ENCODE measurements at regions not wholly inside any gene's neighbourhood (a gene's known extent, or its start where the extent isn't known, plus 50 kb on each side); places are given as distances from the start of the nearest gene placed in this dataset.

DNA sequence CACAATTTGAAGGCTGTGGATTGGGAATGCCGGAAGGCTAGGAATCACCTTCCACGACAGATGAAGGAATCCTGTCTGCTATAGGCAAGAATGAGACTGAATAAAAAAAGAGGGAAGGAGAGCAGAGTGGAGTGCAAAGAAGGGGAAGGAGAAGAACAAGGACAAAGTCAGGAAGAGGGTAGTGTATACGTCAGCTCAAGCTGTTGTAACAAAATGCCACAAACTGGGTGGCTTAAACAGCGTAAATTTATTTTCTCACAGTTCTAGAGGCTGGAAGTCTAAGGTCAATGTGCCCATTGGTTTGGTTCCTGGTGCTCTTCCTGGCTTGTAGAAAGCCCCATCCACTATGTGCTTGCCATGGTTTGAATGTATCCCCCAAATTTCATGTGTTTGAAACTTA lies 104.5 kb downstream of the TTLL2 start:
- H3K4me1 ChIP-seq (ENCODE audit: insufficient read depth, low read length) = no peaks in the 10 kb centered on the region
- ChIA-PET CTCF (ENCODE audit: partially characterized antibody) (no interaction called here), POLR2A (ENCODE audit: partially characterized antibody) (no interaction called here)
- no peaks in the 10 kb centered on the region for H3K36me3 Mint-ChIP-seq
- peaks cover 14 to 23% of the 10 kb centered on the region in 2 donors for H3K27me3 Mint-ChIP-seq
- no peak overlapping the region for H3K4me3 ChIP-seq (ENCODE audit: low read length in 2 of 2)
- H3K4me1 Mint-ChIP-seq = no peaks in the 10 kb centered on the region
- H3K27me3 ChIP-seq (ENCODE audit: insufficient read depth, low read length) = no peaks in the 10 kb centered on the region
- H3K9me3 ChIP-seq (ENCODE audit: control insufficient read depth in 1 of 2, low read length in 2 of 2) = no peaks in the 10 kb centered on the region
- DNase-seq = no peak
- no peak overlapping the region for H3K4me3 Mint-ChIP-seq
- intact Hi-C loops (cut with micrococcal nuclease) = no loop called here
- no peak overlapping the region for H3K27ac ChIP-seq (ENCODE audit: low read depth, low read length)
- H3K9me3 Mint-ChIP-seq = peaks cover 0 to 9% (median 0%) of the 10 kb centered on the region in 8 donors
- no peaks in the 10 kb centered on the region for H3K36me3 ChIP-seq (ENCODE audit: insufficient read depth, low read length)
- H3K27ac Mint-ChIP-seq = no peak overlapping the region

DNA sequence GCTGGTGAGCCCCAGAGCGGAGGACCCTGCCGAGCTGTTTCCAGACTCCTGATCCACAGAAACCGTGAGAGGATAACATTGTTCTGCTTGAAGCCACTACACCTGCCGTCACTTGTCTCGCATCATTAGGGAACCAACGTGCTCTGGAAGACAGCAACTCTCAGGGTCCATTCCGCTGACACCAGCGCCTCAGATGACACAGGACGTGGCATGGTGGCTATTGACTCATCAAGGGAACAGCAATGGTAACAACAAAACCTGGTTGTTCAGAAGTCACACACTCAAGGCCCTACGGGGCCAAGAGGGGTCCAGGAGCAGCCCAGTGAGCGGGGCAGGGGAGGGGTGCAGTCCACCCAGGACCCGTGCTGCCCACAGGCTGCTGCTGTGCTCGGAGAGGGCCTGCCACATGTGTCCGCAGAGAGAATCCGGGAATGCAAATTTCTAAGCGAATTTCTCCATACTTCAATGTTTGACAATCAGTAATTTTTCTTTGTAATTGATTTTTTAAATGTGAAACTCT lies 110.4 kb downstream of the TTLL2 start:
- ChIA-PET CTCF (ENCODE audit: partially characterized antibody) (no interaction called here), POLR2A (ENCODE audit: partially characterized antibody) (no interaction called here)
- no peak for DNase-seq
- Histone ChIP-seq H3K4me1 (ENCODE audit: insufficient read depth, low read length) (no peaks in the 10 kb centered on the region), H3K4me3 (ENCODE audit: low read length in 2 of 2) (no peak overlapping the region), H3K9me3 (ENCODE audit: control insufficient read depth in 1 of 2, low read length in 2 of 2) (no peaks in the 10 kb centered on the region), H3K27me3 (ENCODE audit: insufficient read depth, low read length) (no peaks in the 10 kb centered on the region), H3K36me3 (ENCODE audit: insufficient read depth, low read length) (no peaks in the 10 kb centered on the region), H3K27ac (ENCODE audit: low read depth, low read length) (no peak overlapping the region)
- H3K27ac Mint-ChIP-seq = no peak overlapping the region
- H3K36me3 Mint-ChIP-seq = no peaks in the 10 kb centered on the region
- no peak overlapping the region for H3K4me3 Mint-ChIP-seq
- H3K9me3 Mint-ChIP-seq = peaks cover 0 to 2% (median 0%) of the 10 kb centered on the region in 8 donors
- intact Hi-C loops (cut with micrococcal nuclease) = no loop called here
- H3K27me3 Mint-ChIP-seq = peaks cover 7 to 18% of the 10 kb centered on the region in 2 donors
- no peaks in the 10 kb centered on the region for H3K4me1 Mint-ChIP-seq

DNA sequence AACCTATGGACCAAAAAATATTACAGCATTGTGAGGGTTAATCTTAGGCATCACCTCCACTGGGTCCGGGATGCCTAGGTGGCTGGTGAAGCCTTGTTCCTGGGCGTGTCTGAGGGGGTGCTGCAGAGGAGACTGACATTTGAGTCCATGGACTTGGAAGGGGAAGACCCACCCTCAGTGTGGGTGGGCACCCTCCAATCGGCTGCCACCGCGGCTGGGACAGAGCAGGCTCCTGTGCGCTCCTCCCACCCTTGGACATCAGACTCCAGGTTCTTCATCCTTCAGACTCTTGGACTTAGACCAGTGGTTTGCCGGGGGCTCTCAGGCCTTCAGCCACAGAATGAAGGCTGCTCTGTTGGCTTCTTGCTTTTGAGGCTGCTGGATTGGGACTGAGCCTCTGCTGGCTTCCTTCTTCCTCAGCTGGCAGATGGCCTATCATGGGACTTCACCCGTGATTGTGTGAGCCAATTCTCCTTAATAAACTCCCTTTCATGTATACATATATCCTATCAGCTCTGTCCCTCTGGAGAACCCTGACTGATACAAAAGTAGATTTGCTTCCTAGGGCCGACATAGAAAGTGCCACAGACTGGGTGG lies 113.1 kb downstream of the TTLL2 start:
- no peak overlapping the region for H3K27ac Mint-ChIP-seq
- intact Hi-C loops (cut with micrococcal nuclease) = no loop called here
- Histone ChIP-seq H3K4me3 (ENCODE audit: low read length in 2 of 2) (no peak overlapping the region), H3K4me1 (ENCODE audit: insufficient read depth, low read length) (no peaks in the 10 kb centered on the region), H3K36me3 (ENCODE audit: insufficient read depth, low read length) (no peaks in the 10 kb centered on the region), H3K27me3 (ENCODE audit: insufficient read depth, low read length) (no peaks in the 10 kb centered on the region), H3K9me3 (ENCODE audit: control insufficient read depth in 1 of 2, low read length in 2 of 2) (no peaks in the 10 kb centered on the region), H3K27ac (ENCODE audit: low read depth, low read length) (no peak overlapping the region)
- CTCF ChIA-PET (ENCODE audit: partially characterized antibody) = no interaction called here
- DNase-seq = no peak
- POLR2A ChIA-PET (ENCODE audit: partially characterized antibody) = no interaction called here
- no peaks in the 10 kb centered on the region for H3K4me1 Mint-ChIP-seq
- no peaks in the 10 kb centered on the region for H3K36me3 Mint-ChIP-seq
- H3K9me3 Mint-ChIP-seq = peaks cover 0 to 2% (median 0%) of the 10 kb centered on the region in 8 donors
- peaks cover 4 to 16% of the 10 kb centered on the region in 2 donors for H3K27me3 Mint-ChIP-seq
- H3K4me3 Mint-ChIP-seq = no peak overlapping the region

DNA sequence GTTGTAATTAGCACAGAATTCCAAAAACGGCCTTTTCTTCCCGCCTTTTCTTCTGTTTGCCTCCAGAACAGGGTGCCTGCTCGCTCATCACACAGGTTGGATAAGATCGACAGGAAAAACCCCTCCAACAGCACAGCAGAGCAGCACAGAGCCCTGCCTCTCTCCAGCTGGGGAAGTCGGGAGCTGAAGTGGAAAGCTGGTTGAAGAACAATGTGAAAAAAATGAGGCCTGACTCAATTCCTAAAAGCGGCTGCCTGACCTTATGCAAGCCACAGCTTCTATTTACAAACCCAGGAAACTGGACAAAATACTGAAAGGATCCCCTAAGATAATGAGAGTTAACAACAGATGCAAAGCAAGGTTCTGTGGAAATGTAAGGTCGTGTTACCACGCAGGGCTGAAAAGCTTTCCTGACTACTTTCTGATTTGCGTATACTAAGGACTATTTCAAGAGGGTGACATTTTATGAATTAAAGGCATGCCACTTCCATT lies 116.9 kb downstream of the TTLL2 start:
- H3K27me3 Mint-ChIP-seq = peaks cover 4 to 16% of the 10 kb centered on the region in 2 donors
- peaks cover 0 to 2% (median 0%) of the 10 kb centered on the region in 8 donors for H3K9me3 Mint-ChIP-seq
- H3K4me3 ChIP-seq (ENCODE audit: low read length in 2 of 2) = no peak overlapping the region
- no peaks in the 10 kb centered on the region for H3K27me3 ChIP-seq (ENCODE audit: insufficient read depth, low read length)
- no peaks in the 10 kb centered on the region for H3K4me1 Mint-ChIP-seq
- ChIA-PET CTCF (ENCODE audit: partially characterized antibody) (no interaction called here), POLR2A (ENCODE audit: partially characterized antibody) (no interaction called here)
- H3K9me3 ChIP-seq (ENCODE audit: control insufficient read depth in 1 of 2, low read length in 2 of 2) = no peaks in the 10 kb centered on the region
- H3K36me3 Mint-ChIP-seq = no peaks in the 10 kb centered on the region
- intact Hi-C loops (cut with micrococcal nuclease) = no loop called here
- no peak overlapping the region for H3K4me3 Mint-ChIP-seq
- no peaks in the 10 kb centered on the region for H3K36me3 ChIP-seq (ENCODE audit: insufficient read depth, low read length)
- DNase-seq = no peak
- no peaks in the 10 kb centered on the region for H3K4me1 ChIP-seq (ENCODE audit: insufficient read depth, low read length)
- H3K27ac Mint-ChIP-seq = no peak overlapping the region
- no peak overlapping the region for H3K27ac ChIP-seq (ENCODE audit: low read depth, low read length)

DNA sequence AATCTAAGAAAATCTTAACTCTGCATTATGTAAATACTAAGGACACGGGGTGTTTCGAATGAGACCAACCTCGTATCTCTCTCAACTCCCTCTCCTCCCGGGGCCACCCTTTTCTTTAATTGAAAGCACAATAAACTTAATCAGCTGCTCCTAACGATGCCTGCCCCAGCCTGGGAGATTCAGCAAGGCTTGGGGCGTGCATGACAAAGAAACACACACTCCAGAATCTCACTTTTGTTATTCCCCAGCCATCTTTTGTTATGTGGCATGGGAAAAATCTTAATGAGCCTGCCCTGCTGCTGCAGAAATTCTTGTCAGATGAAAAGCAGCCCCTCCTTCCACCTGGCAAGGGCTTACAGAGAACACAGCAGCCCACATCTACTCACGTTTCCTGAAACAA lies 117.4 kb downstream of the TTLL2 start:
- H3K4me3 ChIP-seq (ENCODE audit: low read length in 2 of 2) = no peak overlapping the region
- H3K4me1 Mint-ChIP-seq = no peaks in the 10 kb centered on the region
- no peaks in the 10 kb centered on the region for H3K36me3 Mint-ChIP-seq
- intact Hi-C loops (cut with micrococcal nuclease) = no loop called here
- H3K4me1 ChIP-seq (ENCODE audit: insufficient read depth, low read length) = no peaks in the 10 kb centered on the region
- peaks cover 0 to 2% (median 0%) of the 10 kb centered on the region in 8 donors for H3K9me3 Mint-ChIP-seq
- ChIA-PET CTCF (ENCODE audit: partially characterized antibody) (no interaction called here), POLR2A (ENCODE audit: partially characterized antibody) (no interaction called here)
- no peak overlapping the region for H3K4me3 Mint-ChIP-seq
- no peaks in the 10 kb centered on the region for H3K36me3 ChIP-seq (ENCODE audit: insufficient read depth, low read length)
- no peak overlapping the region for H3K27ac Mint-ChIP-seq
- peaks cover 2 to 11% of the 10 kb centered on the region in 2 donors for H3K27me3 Mint-ChIP-seq
- no peak for DNase-seq
- no peak overlapping the region for H3K27ac ChIP-seq (ENCODE audit: low read depth, low read length)
- no peaks in the 10 kb centered on the region for H3K27me3 ChIP-seq (ENCODE audit: insufficient read depth, low read length)
- H3K9me3 ChIP-seq (ENCODE audit: control insufficient read depth in 1 of 2, low read length in 2 of 2) = no peaks in the 10 kb centered on the region

DNA sequence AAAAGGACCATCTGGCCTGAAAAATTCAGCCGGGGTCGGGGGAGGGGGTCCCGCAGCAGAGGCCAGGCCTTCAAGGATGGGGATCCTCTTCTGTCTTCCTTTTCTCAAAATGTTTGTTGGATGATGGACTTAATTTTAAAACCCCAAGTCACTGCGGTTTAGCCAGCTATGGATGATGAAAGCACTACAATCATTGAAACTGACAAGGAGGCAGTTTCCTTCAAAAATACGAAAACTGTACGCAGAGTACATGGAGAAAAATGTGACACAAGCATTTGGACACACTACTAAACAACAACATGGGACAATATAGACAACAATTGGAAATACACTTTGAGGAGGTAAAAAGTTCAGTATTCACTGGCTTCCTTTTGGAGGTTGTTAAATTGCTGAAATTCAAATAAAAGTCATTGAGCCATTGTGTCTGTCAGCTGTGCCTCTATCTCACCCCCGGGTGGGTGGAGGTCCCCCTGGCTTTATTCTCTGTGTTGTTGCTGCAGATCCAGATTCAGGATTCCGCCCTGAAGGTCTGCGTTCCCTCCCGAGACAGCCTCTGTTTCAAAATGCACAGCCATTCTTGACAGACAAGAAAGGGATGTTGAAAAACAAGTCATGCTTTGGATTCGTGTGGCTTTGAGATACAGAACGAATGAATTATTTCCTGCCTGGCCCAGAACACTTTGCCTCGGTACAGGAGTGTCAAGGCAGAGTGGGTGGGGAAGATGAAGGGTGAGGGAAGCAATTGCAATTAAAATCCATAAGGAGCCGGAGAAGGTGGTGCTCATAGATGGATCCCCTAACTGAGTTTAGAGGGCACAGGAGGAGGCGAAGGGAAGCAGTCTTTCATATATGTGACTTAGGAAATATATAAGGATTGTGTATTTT lies 118.2 kb downstream of the TTLL2 start:
- CTCF ChIA-PET (ENCODE audit: partially characterized antibody) = no interaction called here
- POLR2A ChIA-PET (ENCODE audit: partially characterized antibody) = no interaction called here

DNA sequence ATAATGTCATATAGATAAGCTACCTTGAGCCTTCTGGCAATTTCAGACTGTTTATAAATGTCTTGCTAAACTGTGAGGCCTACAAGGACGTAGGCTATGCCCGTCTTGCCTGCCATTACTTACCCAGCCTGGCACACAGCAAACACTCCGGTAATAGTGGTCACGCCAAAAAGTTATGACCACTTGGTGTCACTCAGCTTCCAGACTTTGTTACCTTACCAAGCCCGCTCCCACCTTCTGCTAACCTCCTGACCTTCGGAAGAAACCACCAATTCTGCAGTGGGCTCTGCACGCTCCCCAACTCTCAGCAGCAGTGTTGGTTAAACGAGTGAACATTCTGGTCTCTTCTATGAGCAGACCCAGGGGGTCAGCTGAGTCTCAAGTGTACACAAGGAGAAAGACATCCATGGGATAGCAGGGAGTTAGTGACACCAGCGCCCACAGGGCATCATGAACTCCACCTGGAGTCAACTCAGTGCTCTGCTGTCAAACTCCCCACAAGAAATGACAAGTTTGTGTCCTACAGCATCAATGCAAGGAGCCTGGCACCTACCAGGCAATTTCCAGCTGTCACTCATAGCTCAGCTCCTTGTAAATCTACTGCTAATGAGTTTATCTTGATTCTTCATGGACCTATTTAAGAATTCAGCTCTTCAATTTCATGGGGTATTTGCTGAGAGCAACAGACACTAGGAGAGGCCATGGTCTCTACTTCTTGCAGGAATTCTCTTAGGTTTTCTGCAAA lies 119.9 kb downstream of the TTLL2 start:
- Histone ChIP-seq H3K27ac (ENCODE audit: low read depth, low read length) (no peak overlapping the region), H3K9me3 (ENCODE audit: control insufficient read depth in 1 of 2, low read length in 2 of 2) (no peaks in the 10 kb centered on the region), H3K27me3 (ENCODE audit: insufficient read depth, low read length) (no peaks in the 10 kb centered on the region), H3K4me1 (ENCODE audit: insufficient read depth, low read length) (no peaks in the 10 kb centered on the region), H3K4me3 (ENCODE audit: low read length in 2 of 2) (no peak overlapping the region), H3K36me3 (ENCODE audit: insufficient read depth, low read length) (no peaks in the 10 kb centered on the region)
- Mint-ChIP-seq H3K4me1 (no peaks in the 10 kb centered on the region), H3K4me3 (no peak overlapping the region), H3K27me3 (no peaks in the 10 kb centered on the region), H3K27ac (no peak overlapping the region), H3K36me3 (no peaks in the 10 kb centered on the region), H3K9me3 (no peaks in the 10 kb centered on the region)
- POLR2A ChIA-PET (ENCODE audit: partially characterized antibody) = no interaction called here
- intact Hi-C loops (cut with micrococcal nuclease) = no loop called here
- DNase-seq = no peak
- CTCF ChIA-PET (ENCODE audit: partially characterized antibody) = no interaction called here

More for the DNA sequence above, 118.2 kb downstream of the TTLL2 start:
- H3K4me1 Mint-ChIP-seq = no peaks in the 10 kb centered on the region
- no peaks in the 10 kb centered on the region for H3K27me3 ChIP-seq (ENCODE audit: insufficient read depth, low read length)
- no peak overlapping the region for H3K27ac ChIP-seq (ENCODE audit: low read depth, low read length)
- peaks cover 2 to 11% of the 10 kb centered on the region in 2 donors for H3K27me3 Mint-ChIP-seq
- intact Hi-C loops (cut with micrococcal nuclease) = no loop called here
- no peak overlapping the region for H3K4me3 Mint-ChIP-seq
- no peaks in the 10 kb centered on the region for H3K9me3 ChIP-seq (ENCODE audit: control insufficient read depth in 1 of 2, low read length in 2 of 2)
- H3K36me3 ChIP-seq (ENCODE audit: insufficient read depth, low read length) = no peaks in the 10 kb centered on the region
- no peak overlapping the region for H3K4me3 ChIP-seq (ENCODE audit: low read length in 2 of 2)
- no peak for DNase-seq
- H3K4me1 ChIP-seq (ENCODE audit: insufficient read depth, low read length) = no peaks in the 10 kb centered on the region
- H3K9me3 Mint-ChIP-seq = peaks cover 0 to 2% (median 0%) of the 10 kb centered on the region in 8 donors
- no peak overlapping the region for H3K27ac Mint-ChIP-seq
- no peaks in the 10 kb centered on the region for H3K36me3 Mint-ChIP-seq

Data from CD4-positive, alpha-beta memory T cell (primary cell).